HG03439 (cell line): ENCODE measurements at regions not wholly inside any gene's neighbourhood (a gene's known extent, or its start where the extent isn't known, plus 50 kb on each side); places are given as distances from the start of the nearest gene placed in this dataset.

ENCODE experiments used
- ATAC-seq: cut with Tn5 transposase; IDR thresholded peaks from one replicate; pipeline ENCODE4 v1.9.1; 2021; ENCODE audit warnings: mild to moderate bottlenecking, moderate library complexity; ENCODE audit not compliant: unreplicated experiment

DNA sequence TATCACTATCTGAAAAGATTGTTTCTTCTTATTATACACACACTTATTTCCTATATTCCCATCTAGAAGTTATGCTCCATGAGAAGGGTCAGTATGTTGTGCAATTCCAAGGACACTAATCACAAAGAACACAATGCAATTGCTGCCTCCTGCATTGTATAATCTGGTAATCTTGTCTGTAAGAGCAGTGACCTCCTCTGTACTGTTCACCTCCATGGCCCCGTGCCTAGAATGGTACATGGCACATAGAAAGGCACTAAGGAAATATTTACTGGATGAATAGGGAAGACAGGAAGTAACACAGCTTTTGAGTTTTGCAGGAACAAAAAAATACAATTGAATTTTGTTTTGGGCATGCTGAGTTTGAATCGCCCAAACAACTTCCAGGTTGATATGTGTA, 214.6 kb upstream of the SALL1 start:
- ATAC-seq, result no peak

DNA sequence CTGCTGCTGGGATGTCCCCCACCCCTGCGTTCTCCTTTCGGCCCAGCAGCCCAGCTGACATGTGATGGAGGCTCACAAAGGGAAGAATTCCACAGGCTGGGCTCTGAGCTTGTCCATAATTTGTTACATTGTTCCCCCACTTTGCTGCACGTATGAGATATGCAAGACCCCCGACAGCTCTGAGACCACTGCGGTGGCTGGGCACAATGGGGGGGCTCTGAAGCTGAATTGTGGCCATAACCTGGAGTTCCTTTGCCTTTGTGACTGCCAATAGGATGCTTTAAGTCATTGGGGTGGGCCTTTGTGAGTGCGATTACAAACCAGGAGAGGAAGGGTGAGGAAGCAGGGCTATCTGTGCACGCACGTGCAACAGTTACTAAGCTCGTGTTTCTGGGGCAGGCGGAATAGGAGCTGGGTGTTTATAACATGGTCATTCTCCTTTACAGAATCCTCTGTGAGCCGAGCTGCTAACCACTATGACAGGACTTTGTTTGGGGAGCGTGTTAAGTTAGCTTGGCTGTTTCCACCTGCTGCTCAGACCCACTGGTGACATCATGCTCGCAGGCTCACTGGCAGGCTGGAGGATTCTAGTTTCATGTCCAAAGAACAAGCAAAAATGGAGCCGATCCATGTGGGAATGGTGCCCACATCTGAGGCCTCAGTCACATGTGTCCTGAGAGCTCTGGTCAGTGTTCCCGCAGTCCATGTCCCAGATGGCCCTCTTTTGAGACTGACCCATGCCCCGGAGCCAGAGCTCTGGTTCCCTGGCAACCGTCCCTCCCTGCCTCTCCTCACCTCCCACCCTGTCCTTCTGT, 208.3 kb upstream of the SALL1 start:
- ATAC-seq, result no peak

DNA sequence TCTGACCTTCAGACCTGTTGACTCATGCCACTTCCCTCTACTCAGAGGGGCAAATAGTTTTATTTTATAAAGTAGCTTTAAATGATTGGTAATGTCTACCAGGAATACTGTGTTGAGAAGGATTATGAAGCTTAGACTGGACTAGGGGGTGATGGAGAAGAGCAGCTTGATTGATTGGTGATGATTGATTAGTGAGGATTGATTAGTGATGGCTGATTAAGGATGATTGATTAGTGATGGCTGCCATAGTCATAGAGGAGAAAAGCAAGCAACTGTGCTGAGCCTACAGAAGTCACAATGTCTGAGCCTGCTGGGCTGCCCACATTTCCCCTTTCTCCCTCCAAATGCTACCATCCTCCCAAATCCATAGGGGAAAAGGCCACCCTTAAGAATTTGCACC, 206.8 kb upstream of the SALL1 start:
- no peak for ATAC-seq

DNA sequence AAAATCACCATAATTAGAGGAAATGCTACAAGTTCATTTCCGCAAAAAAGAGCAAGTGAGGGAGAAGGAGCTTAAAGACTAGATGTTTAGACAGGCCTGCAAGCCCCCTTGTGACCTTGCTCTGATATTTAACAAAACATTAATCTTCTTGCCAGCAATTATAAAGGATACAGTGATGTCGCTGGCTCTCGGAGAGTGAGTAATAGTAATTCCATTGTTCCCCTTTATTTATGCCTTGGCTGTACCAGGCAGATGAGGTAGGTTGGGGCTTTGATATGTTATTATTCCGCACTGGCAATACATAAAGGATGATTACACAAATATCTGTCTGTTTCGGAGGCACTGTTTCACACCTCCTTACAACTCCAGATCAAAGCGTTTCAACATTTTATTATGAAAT, 204.8 kb upstream of the SALL1 start:
- no peak for ATAC-seq

DNA sequence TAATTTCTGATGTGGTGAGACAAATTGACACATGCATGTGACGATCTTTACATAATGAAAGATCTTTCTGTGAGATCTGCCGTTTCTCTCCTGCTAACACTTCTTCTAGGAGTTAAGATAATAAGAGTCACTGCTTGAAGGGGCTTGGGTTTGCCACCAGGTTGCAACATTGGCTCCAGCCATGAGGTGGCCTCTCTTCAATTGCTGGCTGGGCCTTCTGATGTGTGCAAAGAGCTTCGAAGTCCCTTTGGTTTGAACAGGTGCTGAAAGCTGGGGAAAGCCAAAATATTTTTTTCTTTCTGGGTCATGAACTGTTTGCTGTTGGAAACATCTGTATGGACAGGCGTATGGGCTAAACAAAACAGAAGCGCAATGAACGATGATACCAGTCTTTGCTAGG, 204.1 kb upstream of the SALL1 start:
- ATAC-seq, result no peak

DNA sequence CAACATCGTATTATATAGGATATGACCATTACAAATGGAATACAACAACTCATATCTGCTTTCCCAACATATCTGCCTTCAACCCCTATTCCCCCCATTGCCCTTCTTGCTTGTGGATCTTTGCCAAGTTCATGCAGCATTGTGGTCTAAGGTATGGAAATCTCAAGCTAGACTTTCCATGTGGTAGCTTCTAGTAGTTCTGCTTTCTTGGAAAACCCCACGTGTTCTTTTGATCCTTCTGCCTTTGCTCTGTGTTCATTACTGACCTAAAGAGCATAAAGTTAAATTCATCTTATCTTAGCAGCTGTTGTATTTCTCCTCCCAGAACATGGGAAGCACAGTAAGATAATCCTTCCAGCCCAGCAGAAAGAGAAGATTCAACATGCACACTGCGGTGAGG, 202.0 kb upstream of the SALL1 start:
- ATAC-seq, result no peak

DNA sequence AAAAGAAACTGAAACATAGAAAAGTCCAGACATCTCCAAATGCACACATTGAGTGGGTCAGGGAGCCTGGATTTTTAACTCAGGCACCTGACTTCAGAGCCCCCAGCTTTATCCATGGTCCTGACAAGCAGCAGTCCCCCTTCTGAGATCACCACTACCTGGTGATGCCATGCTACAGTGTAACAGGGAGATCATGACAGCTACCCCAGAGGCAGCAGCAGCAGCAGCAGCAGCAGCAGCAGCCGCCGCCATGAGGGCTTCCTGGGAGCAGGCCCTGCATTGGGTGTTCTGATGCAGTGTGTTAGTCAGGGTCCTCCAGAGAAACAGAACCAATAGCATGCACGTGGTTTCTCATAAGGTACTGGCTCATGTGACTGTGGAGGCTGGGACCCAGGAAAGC, 198.6 kb upstream of the SALL1 start:
- ATAC-seq, result no peak

DNA sequence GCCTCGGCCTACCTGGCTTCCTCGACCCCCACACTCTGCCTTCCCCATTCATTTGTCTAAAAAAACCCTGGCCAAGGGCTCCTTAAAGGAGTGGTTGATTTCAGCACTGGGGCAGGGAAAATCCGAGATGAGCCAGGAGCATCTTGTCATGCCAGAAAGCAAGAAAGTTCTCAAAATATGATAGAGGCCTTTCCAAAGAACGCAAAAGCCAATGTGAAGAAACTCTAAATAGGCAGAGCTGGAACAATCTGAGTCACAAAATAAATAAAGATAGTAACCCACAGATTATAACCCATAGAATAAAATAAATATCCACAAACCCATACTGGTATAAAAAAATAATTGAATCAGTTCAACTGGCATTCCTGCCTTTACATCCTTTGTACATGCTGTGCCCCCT, 192.3 kb upstream of the SALL1 start:
- ATAC-seq, result no peak

DNA sequence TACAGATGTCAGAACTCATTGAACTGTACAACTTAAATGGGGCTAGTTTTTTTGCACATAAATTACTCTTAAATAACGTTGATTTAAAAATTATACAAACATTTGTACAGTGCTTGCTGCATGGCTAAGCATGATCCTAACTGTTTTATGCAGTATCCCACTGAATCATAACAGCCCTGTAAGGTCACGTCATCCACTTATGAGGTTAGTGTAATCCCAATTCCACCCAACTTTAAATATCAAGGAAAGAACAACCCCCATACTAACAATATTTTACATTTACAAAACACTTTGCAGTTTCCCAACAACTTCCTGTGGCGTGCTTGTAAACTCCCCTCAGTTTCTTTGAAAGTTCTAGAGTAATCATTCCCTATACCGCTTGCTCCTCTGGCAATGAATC, 190.1 kb upstream of the SALL1 start:
- no peak for ATAC-seq

DNA sequence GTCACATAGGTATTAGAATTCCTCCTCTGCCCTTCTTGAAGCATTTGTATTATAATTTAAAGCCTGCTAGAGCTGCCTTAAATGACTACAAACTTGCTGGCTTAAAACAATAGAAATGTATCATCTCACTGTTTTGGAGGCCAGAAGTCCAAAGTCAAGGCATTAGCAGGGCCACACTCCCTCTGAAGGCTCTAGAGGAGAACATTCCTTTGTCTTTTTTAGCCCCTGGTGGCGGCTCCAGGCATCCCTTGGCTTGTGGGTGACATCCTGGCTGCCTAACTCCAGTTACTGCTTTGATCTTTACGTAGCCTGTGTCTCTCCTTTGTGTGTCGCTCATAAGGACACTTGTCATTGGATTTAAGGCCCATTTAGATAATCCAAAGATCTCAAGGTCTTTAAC, 186.6 kb upstream of the SALL1 start:
- no peak for ATAC-seq

DNA sequence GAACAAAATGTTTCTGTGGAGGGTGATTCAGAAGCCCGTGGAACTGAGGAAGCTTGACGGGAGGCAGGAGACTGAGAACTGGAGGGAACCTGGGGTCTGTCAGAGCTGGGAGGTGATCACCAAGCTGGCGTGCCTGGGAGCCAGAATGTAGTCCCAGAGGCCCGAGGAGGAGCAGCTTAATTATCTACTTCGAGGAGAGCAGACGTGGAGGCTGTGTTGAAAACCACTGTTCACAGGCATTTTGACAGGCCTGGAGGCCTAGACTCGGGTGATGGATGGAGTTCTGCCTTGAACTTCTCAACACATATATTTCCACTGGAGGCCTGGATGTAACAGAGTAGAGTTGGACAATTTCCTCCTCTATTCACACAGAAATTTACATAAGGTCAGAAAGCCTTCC, 177.7 kb upstream of the SALL1 start:
- ATAC-seq, result no peak

DNA sequence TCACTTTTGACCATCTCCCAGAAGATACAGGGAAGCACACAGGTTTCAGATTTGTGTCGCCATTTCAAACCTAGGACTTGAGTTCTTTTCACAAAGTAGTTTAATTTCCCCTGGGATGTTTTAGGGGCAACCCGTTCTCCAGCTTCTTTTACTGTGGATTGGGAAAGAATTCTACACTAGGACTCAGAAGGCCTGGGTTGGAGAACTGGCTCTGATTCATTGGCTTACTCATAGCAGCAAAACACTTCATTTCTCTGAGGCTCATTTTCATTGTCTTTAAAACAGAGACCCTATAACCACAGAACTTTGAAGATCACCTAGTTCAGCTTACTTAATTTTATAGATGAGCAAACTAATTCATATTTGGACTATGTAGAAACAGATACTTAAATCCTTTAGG, 175.9 kb upstream of the SALL1 start:
- no peak for ATAC-seq

DNA sequence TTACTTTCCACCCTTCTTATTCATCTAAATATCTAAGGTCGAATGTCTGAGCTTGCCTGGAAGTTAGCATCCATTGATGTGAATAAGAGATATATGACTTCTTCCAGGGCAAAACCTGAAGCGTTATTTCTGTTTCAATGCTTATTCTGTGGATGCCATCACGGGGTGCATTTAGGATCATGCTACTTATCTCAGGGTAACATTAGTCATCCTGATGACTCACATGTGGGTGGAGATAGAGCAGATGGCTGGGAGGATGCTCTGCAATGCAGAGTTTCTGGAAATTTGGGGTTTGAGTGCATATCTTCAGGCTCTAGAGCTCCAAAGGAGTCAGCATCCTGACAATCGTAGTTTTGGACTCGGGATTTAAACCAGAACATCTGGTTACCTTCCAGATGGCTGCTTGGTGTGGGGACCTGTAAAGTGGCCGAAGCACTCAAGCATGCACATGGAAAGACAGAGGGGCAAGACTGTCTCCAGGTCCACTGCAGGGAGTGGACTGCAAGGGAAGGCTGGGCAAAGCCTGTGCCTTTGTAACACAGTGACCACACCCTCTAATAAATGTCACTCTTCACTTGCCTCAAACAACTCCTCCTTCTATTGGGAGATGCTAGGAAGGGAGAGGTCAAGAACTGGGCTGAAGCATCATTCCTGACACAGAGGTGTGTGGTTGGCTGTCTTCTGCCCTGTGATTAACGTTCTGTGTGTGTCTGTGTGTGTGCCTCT, 175.2 kb upstream of the SALL1 start:
- no peak for ATAC-seq

DNA sequence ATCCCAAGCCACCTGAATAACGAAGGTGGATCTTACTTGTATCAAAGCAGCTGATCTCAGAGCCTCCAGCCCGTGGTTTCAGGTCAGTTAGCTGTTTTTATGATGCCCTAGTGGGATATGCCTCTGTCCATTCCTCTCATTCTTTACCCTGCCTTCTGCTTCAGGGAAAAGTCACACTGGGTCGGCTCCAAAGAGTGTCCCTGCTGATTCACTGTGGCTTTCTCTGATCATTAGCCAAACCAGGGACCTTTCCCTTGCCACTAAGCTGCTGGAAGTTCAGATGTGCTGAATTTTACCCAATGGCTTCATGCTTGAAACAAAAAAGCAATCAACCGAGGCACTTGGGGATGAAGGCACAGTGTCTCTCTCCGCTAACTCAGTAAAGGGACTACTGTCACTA, 170.2 kb upstream of the SALL1 start:
- ATAC-seq, result no peak

DNA sequence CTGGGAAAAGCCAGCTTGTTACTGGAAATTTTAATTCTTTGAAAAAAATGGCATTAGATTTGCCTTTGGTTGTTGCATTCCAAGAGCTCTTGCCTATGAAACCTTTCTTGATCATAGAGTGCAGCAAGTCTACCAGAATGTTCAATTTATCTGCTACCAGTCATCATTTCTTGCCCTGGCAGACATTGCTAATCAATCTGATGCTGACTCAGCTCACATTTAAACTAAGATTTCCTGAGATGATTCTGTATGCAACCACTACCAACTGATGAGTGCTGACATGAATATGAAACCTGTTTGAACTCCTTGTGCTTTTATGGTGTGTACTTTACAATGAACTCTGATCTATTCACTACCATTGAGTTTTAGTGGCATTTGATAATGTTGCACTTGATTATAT, 166.5 kb upstream of the SALL1 start:
- no peak for ATAC-seq

DNA sequence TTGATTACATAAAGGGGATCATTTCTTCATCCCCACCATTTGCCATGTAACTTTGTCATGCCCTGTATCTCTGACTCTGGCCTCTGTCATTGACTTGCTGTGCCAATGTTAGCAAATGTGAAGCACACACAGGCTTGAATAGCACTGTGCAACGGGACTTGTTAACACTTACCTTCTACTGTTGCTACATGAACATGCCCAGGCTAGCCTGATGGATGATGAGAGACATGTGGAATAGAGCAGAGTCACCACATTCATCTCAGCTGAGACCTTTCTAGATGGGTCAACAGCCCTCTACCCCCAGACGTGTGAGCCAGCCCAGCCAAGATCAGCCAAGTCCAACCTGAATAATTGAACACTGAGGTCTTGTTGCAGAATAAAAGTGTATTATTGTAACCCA, 162.1 kb upstream of the SALL1 start:
- ATAC-seq, result no peak

DNA sequence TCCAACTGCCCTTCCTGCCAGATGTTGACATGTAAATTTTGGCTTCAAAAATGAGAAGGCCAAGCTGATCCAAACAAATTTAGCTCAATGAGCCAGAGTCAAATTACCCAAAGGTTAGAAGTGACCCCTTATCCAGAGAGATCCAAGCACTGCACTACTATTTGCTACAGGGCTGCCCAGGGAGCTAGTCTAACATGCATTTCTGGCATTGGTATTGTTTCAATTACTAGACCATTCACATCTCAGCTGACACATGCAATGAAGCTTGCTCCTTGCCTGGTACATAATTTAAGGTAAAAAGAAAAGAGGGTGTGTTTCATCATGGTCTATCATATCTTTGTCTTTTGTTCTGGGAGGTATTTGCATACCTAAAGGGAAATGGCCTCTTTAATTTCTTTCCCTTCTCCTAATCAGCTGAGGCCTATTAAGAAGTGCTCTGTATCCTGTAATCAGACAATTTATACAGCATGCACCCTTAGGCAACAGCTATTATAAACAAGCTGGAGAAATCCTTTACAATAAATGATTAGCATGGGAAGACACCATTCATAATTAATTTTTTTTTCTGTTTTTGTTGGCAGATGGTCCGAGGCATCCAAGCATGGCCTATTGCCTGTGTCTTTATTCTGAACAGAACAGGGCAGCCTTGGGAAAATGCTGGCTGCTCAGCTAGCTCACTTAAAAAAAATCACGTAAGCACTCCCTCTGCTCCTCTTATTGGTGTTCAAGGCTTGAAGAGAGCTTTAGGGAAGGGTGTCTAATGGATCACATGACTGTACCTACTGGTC, 161.5 kb upstream of the SALL1 start:
- no peak for ATAC-seq

DNA sequence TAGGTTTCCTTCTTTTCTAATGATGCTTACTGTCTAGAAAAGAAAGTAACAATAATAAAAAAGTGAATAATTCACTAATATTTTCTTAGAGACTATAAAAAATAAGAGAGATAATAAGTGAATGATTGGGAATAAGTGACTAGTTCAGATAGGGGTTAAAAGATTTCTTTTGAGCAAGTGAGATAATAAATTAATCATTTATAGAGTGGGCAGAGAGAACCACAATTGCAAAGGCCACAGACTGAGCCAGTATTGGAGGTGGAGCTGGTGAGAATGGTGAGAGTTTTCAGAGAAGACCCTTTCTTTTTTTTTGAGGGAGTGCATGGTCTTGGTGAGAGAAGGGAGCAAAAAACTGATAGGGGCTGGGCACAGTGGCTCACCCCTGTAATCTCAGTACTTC, 159.1 kb upstream of the SALL1 start:
- ATAC-seq, result no peak

DNA sequence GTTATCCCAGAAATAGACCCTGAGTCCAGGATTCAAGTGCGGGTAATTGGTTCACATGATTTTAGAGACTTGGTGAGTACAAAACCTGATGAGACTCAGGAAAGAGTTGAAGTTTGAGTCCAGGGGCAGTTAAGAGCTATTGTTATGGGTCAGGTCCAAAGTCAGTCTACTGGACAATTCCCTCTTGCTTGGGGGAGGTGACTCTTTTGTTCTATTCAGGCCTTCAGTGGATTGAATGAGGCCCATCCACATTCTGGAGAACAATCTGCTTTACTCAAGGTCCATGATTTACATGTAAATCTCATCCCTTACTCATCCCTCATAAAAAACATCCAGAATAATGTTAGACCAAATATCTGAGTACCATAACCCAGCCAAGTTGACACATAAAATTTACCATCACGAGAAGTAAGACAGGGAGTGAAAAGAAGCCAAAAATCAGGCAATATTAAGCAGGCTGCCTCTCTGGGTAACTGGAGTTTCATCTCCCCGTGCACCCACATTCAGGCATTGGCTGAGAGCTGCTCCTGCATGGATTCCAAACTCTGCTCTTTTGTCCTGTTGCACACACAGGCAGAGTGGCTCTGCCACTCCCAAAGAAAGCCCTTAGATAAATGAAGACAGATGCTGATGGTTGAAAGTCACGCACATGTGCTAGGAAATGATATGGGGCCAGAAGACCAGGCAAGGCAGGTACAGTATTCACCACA, 156.0 kb upstream of the SALL1 start:
- ATAC-seq, result no peak

DNA sequence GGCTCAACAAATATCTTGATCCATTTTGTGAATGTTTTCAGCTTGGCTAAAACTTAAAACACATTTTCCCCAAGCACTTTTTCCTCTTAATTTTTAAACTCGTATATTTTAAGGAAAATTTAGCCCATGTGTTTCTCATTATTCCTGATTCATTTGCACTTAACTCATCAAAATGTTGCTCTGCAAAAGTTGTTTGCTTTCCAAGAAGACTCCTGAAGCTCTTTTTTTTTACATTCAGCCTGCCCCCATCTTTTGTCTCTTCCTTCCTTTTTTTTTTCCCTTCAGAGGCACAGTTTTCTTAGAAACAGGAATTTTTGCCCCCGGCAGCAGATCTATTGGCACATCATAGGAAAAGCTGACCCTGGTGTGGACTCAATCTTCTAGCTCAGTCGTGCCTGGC, 155.0 kb upstream of the SALL1 start:
- ATAC-seq, result no peak

DNA sequence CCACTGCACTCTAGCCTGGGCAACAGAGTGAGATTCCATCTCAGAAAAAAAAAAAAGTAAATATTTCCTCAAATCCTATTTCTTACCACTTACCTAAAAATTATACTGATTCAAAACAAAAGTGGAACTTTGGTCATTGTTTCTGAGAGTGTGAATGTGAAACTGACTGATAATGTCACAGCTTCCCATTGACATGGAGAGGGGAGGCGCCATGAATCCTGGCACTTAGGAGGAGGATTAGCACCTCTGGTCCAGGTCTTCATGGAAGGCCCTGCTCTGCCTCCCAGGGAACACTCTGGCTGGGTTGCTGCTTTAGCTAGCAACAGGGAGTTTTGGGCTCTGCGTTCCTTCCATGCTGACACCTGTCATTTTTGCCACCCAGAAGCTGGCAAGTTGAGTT, 154.3 kb upstream of the SALL1 start:
- no peak for ATAC-seq
